CD4-positive, alpha-beta T cell treated with Interleukin-2 at 100 ng/mL for 4 hours (primary cell): ENCODE measurements at regions not wholly inside any gene's neighbourhood (a gene's known extent, or its start where the extent isn't known, plus 50 kb on each side); places are given as distances from the start of the nearest gene placed in this dataset.

ENCODE experiments used
- DNase-seq: peaks from one replicate; pipeline ENCODE4 v3.0.0-alpha.2; 2020; ENCODE audit warnings: low spot score

GRCh38 chr7:51366930-51367613 lies 50.5 kb upstream of the COBL start:
- DNase-seq = no peak
